ENCODE measurements at regions not wholly inside any gene's neighbourhood (a gene's known extent, or its start where the extent isn't known, plus 50 kb on each side); places are given as distances from the start of the nearest gene placed in this dataset.

DNA sequence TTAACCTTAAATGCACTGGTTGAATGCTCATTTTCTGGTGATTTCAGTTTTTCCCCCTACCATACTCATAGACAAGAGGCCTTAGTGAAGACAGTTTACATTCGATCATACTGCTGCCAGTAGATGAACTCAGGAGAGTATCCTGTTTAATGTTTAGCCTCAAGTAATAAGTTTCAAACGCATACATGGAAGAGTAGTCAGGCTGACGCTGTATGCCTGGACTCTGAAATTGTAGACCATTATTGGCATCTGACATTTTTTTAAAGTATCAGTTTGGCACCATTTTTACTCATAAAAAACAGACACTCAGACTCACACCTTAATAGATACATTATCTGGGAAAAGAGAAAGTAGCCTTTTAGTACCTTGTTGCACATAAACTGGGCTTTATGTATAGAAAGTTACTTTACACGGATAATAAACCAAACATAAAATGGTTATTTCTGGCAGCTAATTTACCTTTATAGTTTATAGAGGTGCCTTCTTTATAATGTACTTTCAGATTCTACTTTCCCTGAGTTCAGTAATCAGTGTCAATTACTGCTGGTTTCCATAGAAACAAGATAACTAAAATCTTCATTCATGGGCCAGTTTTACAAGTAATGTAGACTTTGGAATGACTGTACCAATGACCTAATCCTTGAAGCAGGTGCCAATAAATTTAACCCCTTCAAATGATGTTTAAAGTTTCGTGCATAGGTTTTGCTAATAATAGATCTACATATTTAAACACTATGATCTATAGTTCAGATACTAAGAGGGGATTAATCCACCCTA is 183.8 kb upstream of the ITGA1 start:
- TF ChIP-seq, protein P1, sequence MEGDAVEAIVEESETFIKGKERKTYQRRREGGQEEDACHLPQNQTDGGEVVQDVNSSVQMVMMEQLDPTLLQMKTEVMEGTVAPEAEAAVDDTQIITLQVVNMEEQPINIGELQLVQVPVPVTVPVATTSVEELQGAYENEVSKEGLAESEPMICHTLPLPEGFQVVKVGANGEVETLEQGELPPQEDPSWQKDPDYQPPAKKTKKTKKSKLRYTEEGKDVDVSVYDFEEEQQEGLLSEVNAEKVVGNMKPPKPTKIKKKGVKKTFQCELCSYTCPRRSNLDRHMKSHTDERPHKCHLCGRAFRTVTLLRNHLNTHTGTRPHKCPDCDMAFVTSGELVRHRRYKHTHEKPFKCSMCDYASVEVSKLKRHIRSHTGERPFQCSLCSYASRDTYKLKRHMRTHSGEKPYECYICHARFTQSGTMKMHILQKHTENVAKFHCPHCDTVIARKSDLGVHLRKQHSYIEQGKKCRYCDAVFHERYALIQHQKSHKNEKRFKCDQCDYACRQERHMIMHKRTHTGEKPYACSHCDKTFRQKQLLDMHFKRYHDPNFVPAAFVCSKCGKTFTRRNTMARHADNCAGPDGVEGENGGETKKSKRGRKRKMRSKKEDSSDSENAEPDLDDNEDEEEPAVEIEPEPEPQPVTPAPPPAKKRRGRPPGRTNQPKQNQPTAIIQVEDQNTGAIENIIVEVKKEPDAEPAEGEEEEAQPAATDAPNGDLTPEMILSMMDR (IDR thresholded peaks at IDR 0.05), result no peak
- TF ChIP-seq POLR2AphosphoS5 (IDR thresholded peaks at IDR 0.05), result no peak
- TF ChIP-seq EP300 (IDR thresholded peaks at IDR 0.05), result no peak
